Endothelial cell of hepatic sinusoid (primary cell): ENCODE measurements at regions not wholly inside any gene's neighbourhood (a gene's known extent, or its start where the extent isn't known, plus 50 kb on each side); places are given as distances from the start of the nearest gene placed in this dataset.
"Not testable (repeated sequence)": the region's sequence is repeated elsewhere in the genome, so short reads cannot be mapped to it uniquely, and the experiment has no call there.

Source experiments
- in situ Hi-C: cut with HindIII; loops from 2 replicates; pipeline ENCODE4 v1.10.0; 2017; ENCODE audit warnings: low sequenced_read_pairs

GRCh38 chr12:88737838-88738472, 157.7 kb upstream of the KITLG start:
- in situ Hi-C loops: no loop called here

- in situ Hi-C loops: no loop called here
Observed at GRCh38 chr12:88736031-88736430, 155.8 kb upstream of the KITLG start.

GRCh38 chr12:88733008-88733407, 152.7 kb upstream of the KITLG start:
- in situ Hi-C loops: no loop called here

- in situ Hi-C loops: no loop called here
Observed at GRCh38 chr12:88729196-88729595, 148.9 kb upstream of the KITLG start.

- in situ Hi-C loops: no loop called here
Observed at GRCh38 chr12:88726806-88727720, 146.8 kb upstream of the KITLG start.

GRCh38 chr12:88725592-88726143, 145.4 kb upstream of the KITLG start:
- in situ Hi-C loops: no loop called here

- in situ Hi-C loops: no loop called here
Observed at GRCh38 chr12:88723219-88723618, 142.9 kb upstream of the KITLG start.

GRCh38 chr12:88720785-88721650, 140.7 kb upstream of the KITLG start:
- in situ Hi-C loops: no loop called here

- in situ Hi-C loops: no loop called here
Observed at GRCh38 chr12:88720231-88720630, 140.0 kb upstream of the KITLG start.

- in situ Hi-C loops: loop anchor here (5.0 kb wide), 1 partner anchor 50 kb away; no protein-coding TSS in a partner anchor
Observed at GRCh38 chr12:88717188-88717587, 136.9 kb upstream of the KITLG start.

GRCh38 chr12:88716240-88716639, 136.0 kb upstream of the KITLG start:
- in situ Hi-C loops: loop anchor here (5.0 kb wide), 1 partner anchor 51 kb away; no protein-coding TSS in a partner anchor

- in situ Hi-C loops: loop anchor here (5.0 kb wide), 1 partner anchor 52 kb away; no protein-coding TSS in a partner anchor
Observed at GRCh38 chr12:88715673-88716072, 135.4 kb upstream of the KITLG start.

GRCh38 chr12:88714263-88714882, 134.1 kb upstream of the KITLG start:
- in situ Hi-C loops: not testable (repeated sequence)

GRCh38 chr12:88707800-88708199, 127.5 kb upstream of the KITLG start:
- in situ Hi-C loops: no loop called here

- in situ Hi-C loops: no loop called here
Observed at GRCh38 chr12:88706286-88706685, 126.0 kb upstream of the KITLG start.

- in situ Hi-C loops: no loop called here
Observed at GRCh38 chr12:88703790-88704189, 123.5 kb upstream of the KITLG start.

- in situ Hi-C loops: no loop called here
Observed at GRCh38 chr12:88698471-88698870, 118.2 kb upstream of the KITLG start.

GRCh38 chr12:88693837-88694445, 113.7 kb upstream of the KITLG start:
- in situ Hi-C loops: no loop called here

GRCh38 chr12:88691811-88692210, 111.5 kb upstream of the KITLG start:
- in situ Hi-C loops: no loop called here

GRCh38 chr12:88684610-88685009, 104.3 kb upstream of the KITLG start:
- in situ Hi-C loops: no loop called here
